CD4-positive, alpha-beta T cell (primary cell): ENCODE measurements at regions not wholly inside any gene's neighbourhood (a gene's known extent, or its start where the extent isn't known, plus 50 kb on each side); places are given as distances from the start of the nearest gene placed in this dataset.

ENCODE experiments used
- ATAC-seq: fragments of 200-7000 bp; cut with Tn5 transposase; one replicate; pipeline ENCODE4 v1.10.0; 2022; ENCODE audit warnings: mild to moderate bottlenecking; ENCODE audit not compliant: poor library complexity
- CTCF ChIA-PET: fragments of 350-600 bp; sonication (Branson Sonifier 250); formaldehyde crosslinking; loops from one replicate; lab custom pipeline; 2021; ENCODE audit warnings: antibody characterized with exemption, inconsistent platforms; lab: Charles Lee
- POLR2A ChIA-PET: fragments of 350-600 bp; sonication (Branson Sonifier 250); formaldehyde crosslinking; loops from one replicate; lab custom pipeline; 2021; ENCODE audit warnings: antibody characterized with exemption, inconsistent platforms; lab: Charles Lee
- DNase-seq, 14 experiments: peaks; one replicate each; pipeline ENCODE4 v3.0.0-alpha.2; 2013 to 2020; ENCODE audit warnings: mixed read lengths in 2 of 14
- H3K27ac ChIP-seq, 2 donors: one replicate each; pipeline versions ENCODE4 v1.5.1 to v1.7.0; 2013; ENCODE audit warnings: low read length in 2 of 2, low read depth in 1 of 2, mild to moderate bottlenecking in 1 of 2
- H3K27me3 ChIP-seq, 2 experiments: 1 replicate in 1 of 2; 2 replicates in 1 of 2; pipeline versions ENCODE4 v1.6.1 to v1.7.0; 2013; ENCODE audit warnings: low read length in 2 of 2, control low read depth in 1 of 2, mild to moderate bottlenecking in 1 of 2, moderate library complexity in 1 of 2; ENCODE audit not compliant: insufficient read depth in 2 of 2, control insufficient read depth in 1 of 2
- H3K36me3 ChIP-seq: one replicate; pipeline ENCODE4 v1.6.1; 2013; ENCODE audit warnings: low read length, control low read depth; ENCODE audit not compliant: insufficient read depth
- H3K4me1 ChIP-seq: one replicate; pipeline ENCODE4 v1.6.1; 2013; ENCODE audit warnings: low read length, control low read depth; ENCODE audit not compliant: insufficient read depth
- H3K4me3 ChIP-seq: one replicate; pipeline ENCODE4 v1.5.1; 2013; ENCODE audit warnings: mild to moderate bottlenecking, low read length, moderate library complexity
- H3K9me3 ChIP-seq, 2 experiments: 1 replicate in 1 of 2; 2 replicates in 1 of 2; pipeline versions ENCODE4 v1.6.1 to v1.7.0; 2013; ENCODE audit warnings: low read length in 2 of 2, mild to moderate bottlenecking in 2 of 2, control low read depth in 1 of 2, moderate library complexity in 1 of 2; ENCODE audit not compliant: control insufficient read depth in 1 of 2, insufficient read depth in 1 of 2
- H3K27ac Mint-ChIP-seq: one replicate; pipeline ENCODE4 v1.8.0; 2020; ENCODE audit warnings: mixed read lengths
- H3K27me3 Mint-ChIP-seq: one replicate; pipeline ENCODE4 v1.8.0; 2021; ENCODE audit warnings: mixed read lengths
- H3K36me3 Mint-ChIP-seq: one replicate; pipeline ENCODE4 v1.8.0; 2021; ENCODE audit warnings: low read depth, mixed read lengths
- H3K4me1 Mint-ChIP-seq: one replicate; pipeline ENCODE4 v1.8.0; 2021; ENCODE audit warnings: low read depth, mixed read lengths
- H3K4me3 Mint-ChIP-seq: one replicate; pipeline ENCODE4 v1.8.0; 2020; ENCODE audit warnings: mild to moderate bottlenecking, mixed read lengths
- H3K9me3 Mint-ChIP-seq: one replicate; pipeline ENCODE4 v1.8.0; 2020; ENCODE audit warnings: mixed read lengths
- intact Hi-C, 2 experiments: fragments of 100-400 bp; cut with DNase I in 1 of 2; cut with micrococcal nuclease in 1 of 2; formaldehyde crosslinking; loops; one replicate each; pipeline versions ENCODE4 v1.15.1 to v1.9.0; 2023 to 2025; cut with DNase I, micrococcal nuclease
- TF ChIP-seq, protein P1 (sequence below): fragments of 200-600 bp; IDR thresholded peaks from one replicate; pipeline ENCODE4 v1.8.0; 2022; ENCODE audit warnings: antibody characterized with exemption, mild to moderate bottlenecking

- Histone ChIP-seq H3K36me3 (no peaks in the 10 kb centered on the region), H3K4me3 (no peak overlapping the region), H3K9me3 (peaks cover 0 to 4% of the 10 kb centered on the region in 2 experiments), H3K4me1 (no peaks in the 10 kb centered on the region), H3K27me3 (peaks cover 0 to 3% of the 10 kb centered on the region in 2 experiments), H3K27ac (no peak overlapping the region)
- DNase-seq = no peak
- POLR2A ChIA-PET = no interaction called here
- Mint-ChIP-seq H3K27me3 (no peaks in the 10 kb centered on the region), H3K9me3 (no peaks in the 10 kb centered on the region), H3K27ac (no peak overlapping the region), H3K36me3 (no peaks in the 10 kb centered on the region), H3K4me3 (no peak overlapping the region), H3K4me1 (no peaks in the 10 kb centered on the region)
- ATAC-seq = no peak
- TF ChIP-seq, protein P1, sequence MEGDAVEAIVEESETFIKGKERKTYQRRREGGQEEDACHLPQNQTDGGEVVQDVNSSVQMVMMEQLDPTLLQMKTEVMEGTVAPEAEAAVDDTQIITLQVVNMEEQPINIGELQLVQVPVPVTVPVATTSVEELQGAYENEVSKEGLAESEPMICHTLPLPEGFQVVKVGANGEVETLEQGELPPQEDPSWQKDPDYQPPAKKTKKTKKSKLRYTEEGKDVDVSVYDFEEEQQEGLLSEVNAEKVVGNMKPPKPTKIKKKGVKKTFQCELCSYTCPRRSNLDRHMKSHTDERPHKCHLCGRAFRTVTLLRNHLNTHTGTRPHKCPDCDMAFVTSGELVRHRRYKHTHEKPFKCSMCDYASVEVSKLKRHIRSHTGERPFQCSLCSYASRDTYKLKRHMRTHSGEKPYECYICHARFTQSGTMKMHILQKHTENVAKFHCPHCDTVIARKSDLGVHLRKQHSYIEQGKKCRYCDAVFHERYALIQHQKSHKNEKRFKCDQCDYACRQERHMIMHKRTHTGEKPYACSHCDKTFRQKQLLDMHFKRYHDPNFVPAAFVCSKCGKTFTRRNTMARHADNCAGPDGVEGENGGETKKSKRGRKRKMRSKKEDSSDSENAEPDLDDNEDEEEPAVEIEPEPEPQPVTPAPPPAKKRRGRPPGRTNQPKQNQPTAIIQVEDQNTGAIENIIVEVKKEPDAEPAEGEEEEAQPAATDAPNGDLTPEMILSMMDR = no peak
- intact Hi-C loops = no loop called here
- CTCF ChIA-PET = no interaction called here
These were observed 140.3 kb upstream of the RAB12 start for GRCh38 chr18:8468921-8469335.

DNA sequence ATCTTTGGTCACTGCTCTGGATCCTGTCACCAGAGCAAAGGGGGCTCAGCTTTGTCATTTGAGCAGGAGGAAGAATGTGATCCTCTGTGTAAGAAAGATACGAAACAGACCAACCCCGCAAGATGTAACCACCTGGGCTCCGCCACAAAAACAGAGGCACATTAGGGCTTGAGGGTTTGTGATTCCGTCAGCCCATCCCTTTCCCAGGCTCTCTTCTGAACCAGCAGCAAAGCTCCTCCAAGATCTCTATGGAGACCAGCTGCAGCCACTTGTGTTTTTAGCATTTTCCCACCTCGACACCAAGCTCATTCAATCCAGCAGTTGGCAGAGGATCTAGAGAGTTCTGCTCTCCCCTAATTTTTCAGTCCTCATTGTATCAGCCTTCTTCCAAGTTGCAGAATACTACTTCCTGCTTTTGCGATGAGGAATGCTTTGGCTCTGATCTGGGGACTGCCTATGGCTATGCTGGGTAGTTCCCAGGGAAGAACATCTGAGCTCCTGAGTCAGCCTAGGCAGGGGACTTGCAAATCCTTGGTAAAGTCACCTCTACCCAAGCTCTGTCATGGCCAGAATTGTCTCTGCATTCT, 139.6 kb upstream of the RAB12 start:
- H3K36me3 ChIP-seq = no peaks in the 10 kb centered on the region
- no peaks in the 10 kb centered on the region for H3K9me3 Mint-ChIP-seq
- H3K4me1 ChIP-seq = no peaks in the 10 kb centered on the region
- H3K27ac Mint-ChIP-seq = no peak overlapping the region
- intact Hi-C loops = no loop called here
- H3K9me3 ChIP-seq = peaks cover 0 to 4% of the 10 kb centered on the region in 2 experiments
- peaks cover 0 to 3% of the 10 kb centered on the region in 2 experiments for H3K27me3 ChIP-seq
- H3K27me3 Mint-ChIP-seq = no peaks in the 10 kb centered on the region
- no peak for ATAC-seq
- CTCF ChIA-PET = no interaction called here
- TF ChIP-seq, protein P1 = no peak
- no peaks in the 10 kb centered on the region for H3K36me3 Mint-ChIP-seq
- H3K4me3 ChIP-seq = no peak overlapping the region
- POLR2A ChIA-PET = no interaction called here
- no peak overlapping the region for H3K4me3 Mint-ChIP-seq
- H3K27ac ChIP-seq = no peak overlapping the region
- no peak for DNase-seq
- H3K4me1 Mint-ChIP-seq = no peaks in the 10 kb centered on the region

GRCh38 chr18:8471372-8471771, 137.9 kb upstream of the RAB12 start:
- no peak for DNase-seq

More at GRCh38 chr18:8471372-8471771, 137.9 kb upstream of the RAB12 start:
- no peaks in the 10 kb centered on the region for H3K9me3 Mint-ChIP-seq
- no peak overlapping the region for H3K27ac ChIP-seq
- no peaks in the 10 kb centered on the region for H3K9me3 ChIP-seq
- no peak overlapping the region for H3K4me3 ChIP-seq
- ChIA-PET CTCF (no interaction called here), POLR2A (no interaction called here)
- intact Hi-C loops = no loop called here
- no peaks in the 10 kb centered on the region for H3K4me1 Mint-ChIP-seq
- H3K36me3 ChIP-seq = no peaks in the 10 kb centered on the region
- H3K27ac Mint-ChIP-seq = no peak overlapping the region
- no peaks in the 10 kb centered on the region for H3K4me1 ChIP-seq
- H3K36me3 Mint-ChIP-seq = no peaks in the 10 kb centered on the region
- peaks cover 10% of the 10 kb centered on the region for H3K27me3 Mint-ChIP-seq
- ATAC-seq = no peak
- no peak overlapping the region for H3K4me3 Mint-ChIP-seq
- peaks cover 0 to 3% of the 10 kb centered on the region in 2 experiments for H3K27me3 ChIP-seq
- TF ChIP-seq, protein P1 = no peak
